A172 (cell line): ENCODE measurements at regions not wholly inside any gene's neighbourhood (a gene's known extent, or its start where the extent isn't known, plus 50 kb on each side); places are given as distances from the start of the nearest gene placed in this dataset.
"Not testable (repeated sequence)": the region's sequence is repeated elsewhere in the genome, so short reads cannot be mapped to it uniquely, and the experiment has no call there.

Experiments used
- DNase-seq: peaks from one replicate; pipeline ENCODE4 v3.0.0-alpha.2; 2015; ENCODE audit warnings: low spot score

DNA sequence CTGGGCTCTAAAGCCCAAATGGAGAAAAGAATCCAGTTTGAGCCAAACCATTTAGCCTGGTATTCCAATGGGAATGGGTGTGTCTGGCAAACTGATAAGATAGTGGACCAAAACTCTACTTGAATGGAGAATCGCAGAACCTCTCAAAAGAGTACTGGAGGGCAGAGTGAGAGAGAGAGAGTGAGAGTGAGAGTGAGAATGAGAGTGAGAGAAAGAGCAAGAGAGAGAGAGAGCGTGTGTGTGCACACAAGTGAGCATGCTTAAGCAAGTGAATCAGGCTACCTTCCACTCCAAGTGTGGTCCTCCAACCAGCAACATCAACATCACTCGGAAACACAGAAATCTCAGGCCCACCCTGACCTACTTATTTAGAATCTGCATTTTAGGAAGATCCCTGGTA is 58.8 kb downstream of the UQCRFS1 start:
- DNase-seq = no peak

DNA sequence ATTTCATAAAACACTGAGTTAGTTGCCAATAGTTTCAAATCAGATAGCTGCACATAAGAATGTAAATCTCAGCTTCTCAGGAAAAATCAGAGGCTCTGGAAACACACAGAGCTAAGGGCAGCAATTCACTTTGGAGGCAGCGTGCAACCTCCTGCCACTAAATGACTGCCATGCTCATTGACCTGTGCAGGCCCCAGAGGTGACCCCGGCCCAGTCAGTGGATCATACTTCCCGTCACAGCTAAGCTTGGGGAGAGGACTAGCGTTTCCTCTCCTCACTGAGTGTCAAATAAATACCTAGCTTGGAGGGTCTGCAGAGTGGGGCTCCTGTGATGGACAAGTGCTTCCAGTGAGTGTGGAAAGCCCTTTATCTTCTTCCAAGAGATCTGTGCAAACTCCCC is 67.2 kb downstream of the UQCRFS1 start:
- no peak for DNase-seq

DNA sequence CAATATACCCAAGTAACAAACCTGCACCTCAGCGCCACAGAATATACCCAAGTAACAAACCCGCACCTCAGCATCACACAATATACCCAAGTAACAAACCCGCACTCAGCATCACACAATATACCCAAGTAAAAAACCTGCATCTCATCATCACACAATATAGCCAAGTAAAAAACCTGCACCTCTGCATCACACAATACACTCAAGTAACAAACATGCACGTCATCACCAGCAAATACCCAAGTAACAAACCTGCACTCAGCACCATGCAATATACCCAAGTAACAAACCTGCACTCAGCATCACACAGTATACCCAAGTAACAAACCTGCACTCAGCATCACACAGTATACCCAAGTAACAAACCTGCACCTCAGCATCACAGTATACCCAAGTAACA is 69.8 kb downstream of the UQCRFS1 start:
- DNase-seq = no peak

DNA sequence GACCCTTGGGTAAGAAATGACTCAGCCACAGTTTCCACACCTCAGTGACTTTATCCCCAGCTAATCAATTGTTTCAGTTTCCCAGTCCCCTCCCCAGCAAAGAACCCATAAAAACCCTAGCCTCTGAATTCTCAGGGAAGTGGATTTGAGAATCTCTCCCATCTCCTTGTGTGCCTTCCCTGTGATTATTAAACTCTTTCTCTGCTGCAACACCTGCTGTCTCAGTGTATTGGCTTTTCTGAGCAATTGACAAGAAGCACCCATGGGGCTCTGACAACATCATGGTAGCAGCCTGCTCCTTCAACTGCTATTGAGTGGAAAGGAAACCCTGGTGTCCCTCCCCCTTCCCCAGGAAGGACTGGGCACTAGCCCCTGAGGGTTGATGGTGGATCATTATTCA is 73.7 kb downstream of the UQCRFS1 start:
- DNase-seq = no peak

- not testable (repeated sequence) for DNase-seq
These were observed 74.7 kb downstream of the UQCRFS1 start for GRCh38 chr19:29138206-29138605.

DNA sequence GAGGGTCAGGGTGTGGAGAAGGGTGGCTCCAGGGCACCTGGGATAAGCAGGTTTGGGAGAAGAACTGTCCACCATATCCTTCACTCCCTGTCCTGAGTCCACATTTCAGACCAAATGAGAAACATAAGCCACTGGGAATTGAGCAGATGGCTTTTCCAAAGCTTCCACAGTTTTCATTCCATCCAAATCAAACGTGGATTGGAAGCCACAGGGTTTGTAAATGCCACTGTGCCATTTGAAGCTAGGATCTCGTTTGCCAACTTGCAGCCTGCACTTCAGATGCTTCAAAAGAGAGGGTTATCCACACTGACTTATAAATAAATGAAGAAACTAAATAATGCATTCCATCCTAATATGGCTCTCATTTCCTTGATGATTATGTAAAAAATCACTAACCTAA is 81.5 kb downstream of the UQCRFS1 start:
- no peak for DNase-seq

DNA sequence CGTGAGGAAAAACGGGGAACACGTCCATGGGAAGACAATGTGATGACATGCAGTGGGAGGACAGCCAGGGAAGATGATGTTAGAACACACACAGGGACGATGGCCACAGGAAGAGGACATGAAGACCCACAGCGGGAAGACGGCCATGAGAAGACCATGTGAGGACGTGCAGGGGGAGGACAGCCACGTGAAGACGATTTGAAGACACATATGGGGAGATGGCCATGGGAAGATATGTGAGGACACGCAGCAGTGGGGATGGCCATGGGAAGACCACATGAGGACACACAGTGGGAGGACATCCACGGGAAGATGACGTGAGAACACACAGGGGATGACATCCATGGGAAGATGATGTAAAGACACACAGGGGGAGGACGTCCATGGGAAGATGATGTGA is 83.8 kb downstream of the UQCRFS1 start:
- no peak for DNase-seq

GRCh38 chr19:29128203-29128602 is 84.7 kb downstream of the UQCRFS1 start:
- no peak for DNase-seq

- DNase-seq = no peak
These were observed 90.8 kb downstream of the UQCRFS1 start for GRCh38 chr19:29122185-29122584.

DNA sequence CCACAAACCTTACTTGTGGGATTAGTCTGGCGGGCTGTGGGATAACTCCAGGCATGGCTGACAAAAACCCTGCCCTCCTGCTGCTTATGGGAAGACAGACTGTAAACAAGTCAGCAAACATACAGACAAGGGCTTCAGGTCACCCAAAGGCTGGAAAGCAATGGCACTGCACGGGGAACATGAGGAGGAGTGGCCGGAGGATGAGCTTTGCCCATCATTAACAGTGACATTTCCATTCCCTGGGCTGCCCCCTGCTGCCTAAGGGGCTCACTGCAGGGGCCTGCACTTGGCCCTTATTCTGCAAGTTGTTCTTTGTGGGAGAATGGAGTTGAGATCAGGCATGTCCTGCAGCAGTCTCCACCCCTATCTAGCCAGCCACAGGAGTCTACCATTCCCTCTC is 91.3 kb downstream of the UQCRFS1 start:
- no peak for DNase-seq

DNA sequence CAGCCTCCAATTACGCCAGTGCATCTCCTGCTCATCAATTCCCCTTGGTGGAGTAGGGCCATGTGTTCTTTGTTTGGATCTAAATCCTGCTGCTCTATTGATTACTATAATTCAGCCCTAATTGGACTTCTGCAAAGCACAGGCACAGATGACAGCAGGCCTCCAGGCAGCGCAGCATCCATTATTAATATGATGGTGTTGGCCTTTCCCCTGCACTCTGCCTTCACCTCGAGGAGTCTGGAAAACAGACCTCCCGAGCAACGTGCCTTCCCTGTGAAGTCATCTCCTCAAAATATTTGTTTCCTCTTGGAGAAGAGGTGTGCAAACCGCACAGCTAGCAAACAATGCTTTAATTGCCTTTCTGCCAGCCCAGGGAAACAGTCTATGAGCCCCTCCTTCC is 92.5 kb downstream of the UQCRFS1 start:
- DNase-seq = no peak

DNA sequence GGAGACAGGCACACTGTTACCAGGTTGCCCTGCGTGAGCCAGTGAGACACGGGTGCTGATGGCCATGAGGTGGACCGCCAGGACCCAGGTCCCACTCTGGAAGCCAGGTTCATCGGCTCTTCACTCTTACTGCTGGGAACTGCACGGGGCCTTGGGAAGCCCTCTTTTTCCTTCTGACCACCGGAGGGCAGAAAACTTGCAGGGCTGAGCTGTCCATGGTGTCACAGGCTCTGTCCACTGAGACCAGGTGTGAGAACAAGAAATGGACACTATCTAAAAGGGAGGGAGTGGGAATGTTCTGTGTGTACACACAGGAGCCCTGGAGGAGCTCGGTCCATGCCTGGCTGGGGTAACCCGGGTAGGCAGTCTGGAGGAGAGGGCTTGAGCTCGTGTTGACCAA is 93.4 kb downstream of the UQCRFS1 start:
- DNase-seq = no peak

- DNase-seq = no peak
These were observed 94.6 kb downstream of the UQCRFS1 start for GRCh38 chr19:29118389-29118788.

DNA sequence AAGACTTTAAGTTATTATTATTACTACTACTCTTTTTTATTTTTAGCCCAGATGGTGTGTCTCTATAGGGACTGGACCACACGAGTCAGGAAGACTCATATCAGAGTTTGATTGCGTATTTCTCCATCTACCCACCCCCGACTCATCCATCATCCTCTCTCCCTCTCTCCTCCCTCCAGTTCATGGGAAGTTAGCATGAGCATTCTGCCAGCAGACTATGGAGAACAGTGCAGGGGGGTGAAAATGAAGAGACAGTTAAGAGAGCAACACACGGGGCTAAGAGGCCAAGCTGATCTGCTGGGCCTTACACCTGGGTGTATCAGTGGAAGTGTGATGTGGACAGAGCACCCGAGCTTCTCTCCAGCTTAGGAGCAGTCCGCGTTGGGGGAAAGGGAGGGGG is 95.0 kb downstream of the UQCRFS1 start:
- no peak for DNase-seq

DNA sequence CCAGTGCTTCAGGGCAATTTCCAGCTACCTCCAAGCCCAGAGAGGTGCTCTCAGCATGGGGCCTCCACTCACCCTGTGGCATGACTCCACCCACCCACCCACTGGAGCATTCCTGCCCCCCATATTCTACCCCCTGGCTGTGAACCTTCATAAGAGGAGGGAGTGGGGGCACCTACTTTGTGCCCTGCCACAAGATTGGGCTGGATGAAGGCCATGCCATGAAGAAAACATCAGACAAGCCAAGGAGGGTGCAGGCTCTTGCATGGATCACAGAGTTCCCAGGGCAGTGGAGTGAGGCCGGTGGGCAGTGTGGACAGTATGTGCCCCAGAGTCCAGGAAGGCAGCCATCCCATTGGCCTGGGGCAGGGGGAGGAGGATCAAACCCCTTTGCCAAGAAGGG is 97.8 kb downstream of the UQCRFS1 start:
- DNase-seq = no peak

DNA sequence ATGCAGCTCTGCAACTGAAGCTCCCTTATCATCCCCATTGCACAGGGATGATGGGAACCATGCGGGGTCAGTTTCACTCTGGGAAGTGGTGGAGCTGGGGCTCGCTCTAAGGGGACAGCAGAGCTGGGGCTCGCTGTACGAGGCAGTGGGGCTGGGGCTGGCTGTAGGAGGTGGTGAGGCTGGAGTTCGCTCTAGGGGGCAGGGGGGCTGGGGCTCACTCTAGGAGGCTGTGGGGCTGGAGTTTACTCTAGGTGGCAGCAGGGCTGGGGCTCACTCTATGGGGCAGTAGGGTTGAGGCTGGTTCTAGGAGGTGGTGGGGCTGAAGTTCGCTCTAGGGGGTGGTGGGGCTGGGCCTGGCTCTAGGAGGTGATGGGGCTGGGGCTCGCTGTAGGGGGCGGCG is 99.1 kb downstream of the UQCRFS1 start:
- DNase-seq = no peak

GRCh38 chr19:29111576-29111975 is 101.4 kb downstream of the UQCRFS1 start:
- no peak for DNase-seq

DNA sequence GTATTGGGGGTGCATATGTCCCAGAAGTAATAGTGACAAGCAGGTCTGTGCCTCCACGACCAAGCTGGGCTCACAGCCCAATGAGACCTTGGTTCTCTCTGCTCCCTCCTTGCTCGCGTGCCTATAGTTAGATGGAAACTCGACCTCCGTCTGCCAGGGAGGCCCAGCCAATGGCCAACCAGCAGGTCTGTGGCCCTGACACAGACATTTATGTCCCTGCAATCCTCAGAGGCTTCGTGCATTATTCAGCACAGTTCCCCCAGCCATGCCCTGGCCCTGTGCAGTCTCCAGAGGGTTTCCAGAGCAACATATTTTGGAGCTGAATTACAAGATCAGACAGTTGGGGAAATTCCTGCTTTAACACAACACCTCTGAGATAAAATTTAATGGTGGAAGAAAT is 105.1 kb downstream of the UQCRFS1 start:
- no peak for DNase-seq

GRCh38 chr19:29106346-29106885 is 106.5 kb downstream of the UQCRFS1 start:
- no peak for DNase-seq

DNA sequence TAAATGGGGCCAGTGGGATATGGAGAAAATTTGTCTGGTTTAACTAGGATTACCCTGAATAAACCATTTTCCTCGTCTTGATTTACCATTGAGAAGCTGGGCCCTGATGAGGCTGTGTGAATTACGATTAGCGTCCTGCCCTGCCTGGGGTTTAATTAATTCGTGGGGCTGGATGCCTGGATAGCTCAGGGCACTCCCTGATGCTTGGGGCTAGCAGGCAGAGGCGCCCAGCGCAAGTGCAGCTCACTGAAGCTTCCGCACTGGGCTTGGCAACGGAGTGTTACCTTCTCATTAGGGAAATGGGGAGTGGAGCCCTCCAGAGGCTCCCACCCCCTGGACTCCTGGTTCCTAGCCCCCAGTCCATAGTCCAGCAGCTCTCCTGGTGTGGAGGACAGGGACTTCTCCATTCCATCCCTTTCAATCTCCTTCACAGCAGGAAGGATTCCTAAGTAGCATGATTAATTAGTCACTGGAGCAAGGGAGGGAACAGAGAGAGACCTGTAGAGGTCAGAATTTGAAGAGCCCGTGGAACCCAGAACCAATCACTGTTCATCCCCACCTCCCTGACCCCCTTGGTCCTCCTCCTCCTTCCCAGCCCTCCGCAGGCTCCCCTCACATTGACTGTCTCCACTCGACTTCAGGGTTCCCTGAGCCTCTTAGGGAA is 107.2 kb downstream of the UQCRFS1 start:
- DNase-seq = no peak

DNA sequence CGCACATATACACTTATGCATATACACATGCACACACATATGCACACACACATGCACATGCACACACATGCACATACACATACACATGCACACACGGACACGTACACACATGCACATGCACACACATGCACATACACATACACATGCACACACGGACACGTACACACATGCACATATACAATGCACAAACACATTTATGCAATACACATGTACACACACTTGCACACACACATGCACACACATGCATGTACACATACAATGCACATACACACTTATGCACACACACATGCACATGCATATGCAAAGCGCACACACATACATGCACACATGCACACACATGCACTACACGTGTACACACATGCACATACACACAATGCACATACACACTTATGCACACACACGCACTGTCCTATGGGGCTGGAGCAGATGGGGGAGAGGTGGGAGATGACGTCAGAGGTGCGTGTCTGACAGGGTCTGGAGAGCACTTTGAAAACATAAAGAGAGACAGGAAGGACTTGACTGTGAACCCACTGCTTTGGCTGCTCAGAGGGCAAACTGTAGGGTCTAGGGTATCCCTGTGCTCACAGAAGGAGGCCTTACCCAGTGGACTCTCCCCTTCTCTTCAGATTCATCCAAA is 108.2 kb downstream of the UQCRFS1 start:
- no peak for DNase-seq

DNA sequence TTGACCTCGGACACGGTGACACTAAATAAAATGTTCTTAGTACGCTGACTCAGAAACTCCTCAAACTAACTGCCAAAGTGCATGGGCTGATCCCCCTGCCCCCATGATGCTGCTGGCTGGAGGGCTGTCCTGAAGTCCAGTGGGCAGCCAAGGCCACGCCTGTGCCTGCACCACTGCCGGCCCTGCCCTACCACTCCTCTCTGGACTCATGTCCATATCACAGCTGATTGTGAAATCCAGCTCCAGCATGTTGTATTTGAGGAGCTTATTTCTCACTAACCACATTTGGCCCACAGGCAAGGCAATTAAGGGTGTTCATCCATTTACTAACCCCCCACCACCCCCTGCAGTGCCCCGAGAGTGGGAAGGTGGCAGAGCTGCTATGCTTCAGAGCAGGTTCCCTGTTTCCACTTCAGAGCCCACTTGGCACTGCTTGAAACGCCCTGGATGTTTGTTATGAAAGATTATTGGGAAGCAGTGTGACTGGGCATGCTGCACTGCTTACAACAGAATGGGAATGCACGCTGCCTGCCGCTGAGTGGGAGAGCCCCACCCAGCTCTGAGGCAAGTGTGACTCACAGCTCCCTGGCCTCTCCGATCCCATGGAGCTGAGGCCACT is 114.0 kb downstream of the UQCRFS1 start:
- peak; percentile 40 for DNase-seq

GRCh38 chr19:29098091-29098490 is 114.9 kb downstream of the UQCRFS1 start:
- DNase-seq = no peak
